SK-N-SH treated with all-trans-retinoic acid at 6 μM for 48 hours (cell line): ENCODE measurements at regions not wholly inside any gene's neighbourhood (a gene's known extent, or its start where the extent isn't known, plus 50 kb on each side); places are given as distances from the start of the nearest gene placed in this dataset.

ENCODE experiments used
- ARNTL ChIP-seq: fragments of 450-650 bp; formaldehyde crosslinking; IDR thresholded peaks from 2 replicates; pipeline ENCODE4 v1.5.0; 2020; ENCODE audit warnings: low read depth, mild to moderate bottlenecking, moderate library complexity, borderline replicate concordance
- CREB5 ChIP-seq: fragments of 250-450 bp; sonication (Bioruptor Pico); IDR thresholded peaks from 2 replicates; pipeline ENCODE4 v1.5.1; 2020; ENCODE audit warnings: low read depth, mild to moderate bottlenecking, moderate library complexity
- ISL1 ChIP-seq: fragments of 250-450 bp; sonication (Bioruptor Pico); IDR thresholded peaks from 2 replicates; pipeline ENCODE4 v2.1.2; 2022; ENCODE audit warnings: mild to moderate bottlenecking, moderate library complexity
- PATZ1 ChIP-seq: fragments of 250-450 bp; sonication (Bioruptor Pico); IDR thresholded peaks from 2 replicates; pipeline ENCODE4 v1.8.0; 2020; ENCODE audit warnings: mild to moderate bottlenecking, moderate library complexity, borderline replicate concordance
- POU6F1 ChIP-seq: fragments of 250-450 bp; sonication (Bioruptor Pico); IDR thresholded peaks from 2 replicates; pipeline ENCODE4 v1.8.0; 2021; ENCODE audit warnings: low read depth, mild to moderate bottlenecking, moderate library complexity, borderline replicate concordance
- PPARA ChIP-seq: fragments of 250-450 bp; sonication (Bioruptor Pico); IDR thresholded peaks from 2 replicates; pipeline ENCODE4 v1.5.0; 2020; ENCODE audit warnings: mild to moderate bottlenecking, borderline replicate concordance
- SNAI2 ChIP-seq: fragments of 250-450 bp; sonication (Bioruptor Pico); IDR thresholded peaks from 2 replicates; pipeline ENCODE4 v1.5.0; 2020; ENCODE audit warnings: mild to moderate bottlenecking, moderate library complexity
- TCF4 ChIP-seq: fragments of 250-450 bp; sonication (Bioruptor Pico); IDR thresholded peaks from 2 replicates; pipeline ENCODE4 v1.8.0; 2021; ENCODE audit warnings: mild to moderate bottlenecking, moderate library complexity, borderline replicate concordance
- ZFP3 ChIP-seq: fragments of 250-450 bp; sonication (Bioruptor Pico); IDR thresholded peaks from 2 replicates; pipeline ENCODE4 v1.5.0; 2020; ENCODE audit warnings: mild to moderate bottlenecking, moderate library complexity
- ZFP30 ChIP-seq: fragments of 450-650 bp; formaldehyde crosslinking; IDR thresholded peaks from 2 replicates; pipeline ENCODE4 v1.5.0; 2022; ENCODE audit warnings: mild to moderate bottlenecking, moderate library complexity
- ZNF565 ChIP-seq: fragments of 450-650 bp; formaldehyde crosslinking; conservative IDR thresholded peaks from 2 replicates; pipeline ENCODE4 v1.5.0; 2020; ENCODE audit warnings: low read depth, mild to moderate bottlenecking, moderate library complexity
- ZNF70 ChIP-seq: fragments of 450-650 bp; formaldehyde crosslinking; IDR thresholded peaks from 2 replicates; pipeline ENCODE4 v1.5.0; 2020; ENCODE audit warnings: mild to moderate bottlenecking, moderate library complexity

GRCh38 chr3:148646126-148646665, 51.5 kb upstream of the AGTR1 start:
- TF ChIP-seq POU6F1 (no peak), ZNF565 (CRISPR knock-in tag) (no peak), ZFP30 (CRISPR knock-in tag) (no peak), ARNTL (CRISPR knock-in tag) (no peak), PPARA (no peak), PATZ1 (CRISPR knock-in tag) (no peak), CREB5 (CRISPR knock-in tag) (no peak), SNAI2 (CRISPR knock-in tag) (no peak), ISL1 (no peak), TCF4 (CRISPR knock-in tag) (no peak), ZNF70 (no peak), ZFP3 (CRISPR knock-in tag) (no peak)
